HG03378 (cell line): ENCODE measurements at regions not wholly inside any gene's neighbourhood (a gene's known extent, or its start where the extent isn't known, plus 50 kb on each side); places are given as distances from the start of the nearest gene placed in this dataset.
"Not testable (repeated sequence)": the region's sequence is repeated elsewhere in the genome, so short reads cannot be mapped to it uniquely, and the experiment has no call there.

Experiments
- ATAC-seq: cut with Tn5 transposase; IDR thresholded peaks from one replicate; pipeline ENCODE4 v1.9.1; 2021; ENCODE audit warnings: mild to moderate bottlenecking, moderate library complexity; ENCODE audit not compliant: unreplicated experiment

GRCh38 chr3:159038405-159038804 lies 236.6 kb downstream of the MFSD1 start:
- no peak for ATAC-seq

DNA sequence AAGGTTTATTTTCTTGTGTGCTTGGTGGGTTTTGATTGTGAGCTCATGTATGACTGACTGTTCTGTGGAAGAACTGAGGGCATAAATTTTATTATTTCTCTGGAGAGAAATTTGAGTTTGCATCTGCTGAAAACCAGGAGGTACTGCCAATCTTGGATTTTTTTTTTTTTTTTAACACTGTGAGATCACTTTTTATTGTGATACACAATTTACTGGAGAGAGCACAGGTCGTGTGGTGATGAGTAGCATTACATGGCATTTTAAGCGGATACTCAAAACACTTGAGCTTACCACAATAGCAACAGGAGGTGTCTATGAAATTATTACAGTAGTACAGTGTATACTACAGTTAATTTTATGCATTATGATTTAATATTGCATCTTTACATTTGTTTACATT lies 237.4 kb downstream of the MFSD1 start:
- ATAC-seq: no peak

DNA sequence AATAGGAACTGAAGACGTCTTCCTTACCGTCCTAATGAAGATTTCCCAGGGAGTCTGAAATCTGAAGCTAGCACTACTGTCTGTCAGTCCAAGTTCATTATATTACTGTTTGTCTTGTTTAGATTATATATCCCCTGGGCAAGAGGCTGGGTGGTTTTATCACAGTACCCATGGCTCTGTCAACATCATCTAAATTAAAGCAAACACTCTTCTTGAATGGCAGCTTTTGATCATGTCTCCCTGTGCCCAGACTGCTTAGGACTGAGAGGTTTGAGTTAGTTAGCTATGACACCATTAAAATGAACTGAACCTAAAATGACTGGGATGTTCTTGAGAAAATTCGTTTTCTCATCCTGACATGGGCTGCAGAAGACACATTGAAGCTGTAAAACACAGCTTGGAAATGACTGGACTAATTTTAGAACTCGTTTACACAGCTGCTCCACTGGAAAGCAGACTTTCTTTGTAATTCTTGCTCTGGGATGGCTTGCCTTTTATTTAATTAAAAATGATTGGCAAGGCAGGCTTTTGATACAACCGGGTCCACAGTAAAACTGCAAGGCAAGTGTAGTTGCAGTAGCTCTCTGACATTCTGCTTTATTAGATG lies 243.5 kb downstream of the MFSD1 start:
- ATAC-seq: no peak

GRCh38 chr3:159047361-159047760 lies 245.5 kb downstream of the MFSD1 start:
- no peak for ATAC-seq

DNA sequence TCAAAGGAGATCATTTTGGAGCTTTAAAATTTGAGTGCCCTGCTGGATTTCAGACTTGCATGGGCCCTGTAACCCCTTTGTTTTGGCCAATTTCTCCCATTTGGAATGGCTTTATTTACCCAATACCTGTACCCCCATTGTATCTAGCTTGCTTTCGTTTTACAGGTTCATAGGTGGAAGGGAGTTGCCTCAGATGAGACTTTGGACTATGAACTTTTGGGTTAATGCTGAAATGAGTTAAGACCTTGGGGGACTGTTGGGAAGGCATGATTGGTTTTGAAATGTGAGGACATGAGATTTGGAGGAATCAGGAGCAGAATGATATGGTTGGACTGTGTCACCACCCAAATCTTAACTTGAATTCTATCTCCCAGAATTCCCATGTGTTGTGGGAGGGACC lies 250.6 kb downstream of the MFSD1 start:
- not testable (repeated sequence) for ATAC-seq

GRCh38 chr3:159057621-159058020 lies 255.8 kb downstream of the MFSD1 start:
- no peak for ATAC-seq

DNA sequence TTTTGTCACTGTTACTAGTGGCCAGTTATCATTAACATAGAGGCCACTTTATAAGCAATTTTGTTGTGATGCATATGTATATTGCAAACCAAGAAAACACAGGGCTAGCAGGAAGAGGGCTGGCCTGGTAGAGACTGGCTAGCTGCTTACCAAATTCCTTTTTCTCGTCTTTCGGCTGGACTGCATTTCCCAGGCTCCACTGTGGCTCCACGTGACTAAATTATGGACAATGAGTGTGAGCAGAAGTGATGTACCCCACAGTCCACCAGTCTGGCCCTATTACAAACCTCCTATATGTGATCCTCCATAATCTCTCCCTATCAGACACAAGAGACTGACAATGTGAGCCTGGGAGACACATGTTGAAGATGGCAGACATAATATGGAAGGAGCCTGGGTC lies 257.0 kb downstream of the MFSD1 start:
- ATAC-seq: no peak

GRCh38 chr3:159059395-159059794 lies 257.5 kb downstream of the MFSD1 start:
- ATAC-seq: no peak

DNA sequence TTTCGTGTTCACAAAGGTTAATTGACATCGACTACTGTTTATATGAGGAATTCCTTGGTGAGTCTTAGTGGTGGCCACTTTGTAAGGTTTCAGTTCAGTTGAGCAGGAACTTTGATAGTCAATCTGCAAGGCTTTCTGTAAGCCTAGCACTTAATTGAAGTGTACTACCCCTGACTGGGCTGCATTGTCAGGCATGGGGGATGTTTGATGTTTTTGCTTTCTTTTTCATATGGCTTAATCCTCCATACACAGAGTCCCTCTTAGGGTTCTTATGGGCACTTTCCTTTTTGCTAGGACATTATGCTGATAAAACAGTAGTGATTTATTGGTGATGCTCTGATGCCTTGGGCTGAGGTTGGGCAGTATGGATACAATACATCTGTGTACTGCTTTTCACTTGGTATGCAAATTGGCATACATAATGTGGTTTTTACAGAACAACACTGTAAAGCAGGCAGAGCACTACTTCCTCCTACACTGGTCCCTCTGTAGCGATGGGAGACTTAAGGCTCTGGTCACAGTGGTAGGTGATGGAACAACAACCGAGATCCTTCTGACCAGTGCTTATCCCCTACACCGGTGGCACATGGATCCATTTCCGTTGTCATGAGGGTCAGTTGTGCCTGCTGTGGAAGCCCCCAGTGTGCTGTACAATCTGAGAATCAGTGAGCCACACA lies 261.0 kb downstream of the MFSD1 start:
- no peak for ATAC-seq

DNA sequence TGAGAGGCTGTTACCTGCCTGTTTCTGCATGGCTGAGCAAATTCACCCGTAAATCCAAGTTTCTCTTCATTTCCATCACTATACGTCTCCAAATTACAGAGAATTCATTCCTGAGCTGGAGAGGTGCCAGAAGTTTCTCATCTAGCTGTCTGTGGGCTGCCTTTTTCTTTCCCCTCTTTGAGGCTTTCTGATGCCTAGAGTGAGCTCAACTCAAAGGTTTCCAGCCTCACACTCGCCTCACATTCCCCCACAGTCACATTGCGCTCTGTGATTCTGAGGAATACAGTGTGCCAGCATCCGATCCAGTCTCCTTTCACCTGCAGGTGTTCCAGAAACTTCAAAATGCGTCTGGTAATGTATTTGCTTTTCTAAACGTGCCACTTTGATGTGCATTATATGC lies 267.2 kb downstream of the MFSD1 start, which contains the start of gene IQCJ:
TSS of gene IQCJ (plus strand) at position 229 of the 400 bp plus-strand sequence.
- no peak for ATAC-seq

DNA sequence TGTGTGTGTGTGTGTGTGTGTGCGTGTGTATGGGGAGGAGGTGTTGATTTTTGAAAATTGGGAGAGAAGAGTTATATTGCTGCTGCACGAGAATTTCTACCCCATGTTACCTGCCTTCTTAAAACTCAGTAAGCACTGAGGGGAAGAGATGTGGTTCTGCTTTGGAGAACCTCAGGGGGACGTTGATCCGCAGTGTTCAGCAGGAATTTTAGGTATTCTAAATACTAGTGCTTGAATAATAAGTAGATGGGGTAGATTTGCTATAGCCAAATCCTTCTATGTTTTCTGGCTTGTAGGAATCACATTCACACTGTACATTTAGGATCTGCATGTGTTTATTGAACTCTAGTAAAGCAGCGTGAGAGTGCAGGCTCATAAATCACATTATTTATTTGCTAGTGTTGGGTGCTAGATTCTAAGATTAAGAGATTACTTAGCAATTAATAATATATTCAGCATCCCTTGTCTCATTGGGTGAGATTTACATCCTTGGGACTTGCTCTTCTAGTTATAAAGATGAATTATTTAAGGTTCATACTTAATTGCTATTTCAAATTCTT lies 268.1 kb downstream of the MFSD1 start:
- ATAC-seq: no peak

DNA sequence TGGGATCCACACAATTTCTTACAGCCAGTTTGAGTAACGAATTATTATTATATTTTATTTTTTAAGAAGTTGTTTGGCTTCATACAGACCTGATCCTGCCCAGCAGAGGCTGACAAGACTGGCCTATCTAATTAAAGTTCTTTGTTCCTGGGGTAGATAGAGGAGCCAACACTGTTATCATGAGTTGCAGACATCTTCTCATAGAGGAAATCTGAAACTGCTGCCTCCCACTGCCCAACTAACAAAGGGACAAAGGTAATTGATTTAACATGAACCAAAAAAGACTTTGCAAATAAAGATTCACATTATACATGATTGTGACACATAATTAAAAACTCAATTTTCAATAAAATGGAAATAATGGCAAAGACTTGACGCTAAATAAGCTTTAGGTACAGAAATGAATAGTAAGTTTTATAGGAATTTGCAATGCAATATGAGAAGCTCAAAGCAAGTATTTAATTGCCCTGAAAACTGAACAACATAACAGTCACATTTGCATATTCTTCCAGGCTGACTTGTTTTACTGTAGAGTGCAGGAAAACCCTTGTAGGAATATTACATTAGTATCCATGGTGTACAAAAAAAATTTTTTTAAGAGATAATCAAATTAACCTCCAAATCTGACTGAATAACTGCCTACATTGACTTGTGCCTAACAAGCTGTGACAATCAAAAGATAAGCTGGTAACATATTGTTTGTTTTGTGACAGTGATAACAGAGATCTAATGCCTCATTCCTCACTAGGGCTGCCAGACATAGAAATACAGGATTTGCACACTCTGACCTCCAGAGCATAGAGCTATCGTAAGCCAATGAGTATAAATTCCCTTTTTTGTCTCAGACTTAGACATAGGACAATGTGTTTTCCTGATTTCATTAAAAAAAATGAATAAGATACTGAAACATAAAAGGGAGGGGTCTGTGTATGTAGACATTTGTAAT lies 273.2 kb downstream of the MFSD1 start:
- ATAC-seq: no peak

GRCh38 chr3:159077860-159078259 lies 276.0 kb downstream of the MFSD1 start:
- ATAC-seq: no peak

GRCh38 chr3:159080256-159080655 lies 278.4 kb downstream of the MFSD1 start:
- no peak for ATAC-seq

GRCh38 chr3:159080821-159081220 lies 279.0 kb downstream of the MFSD1 start:
- ATAC-seq: no peak

- no peak for ATAC-seq
Observed at GRCh38 chr3:159082519-159082918, 280.7 kb downstream of the MFSD1 start.

DNA sequence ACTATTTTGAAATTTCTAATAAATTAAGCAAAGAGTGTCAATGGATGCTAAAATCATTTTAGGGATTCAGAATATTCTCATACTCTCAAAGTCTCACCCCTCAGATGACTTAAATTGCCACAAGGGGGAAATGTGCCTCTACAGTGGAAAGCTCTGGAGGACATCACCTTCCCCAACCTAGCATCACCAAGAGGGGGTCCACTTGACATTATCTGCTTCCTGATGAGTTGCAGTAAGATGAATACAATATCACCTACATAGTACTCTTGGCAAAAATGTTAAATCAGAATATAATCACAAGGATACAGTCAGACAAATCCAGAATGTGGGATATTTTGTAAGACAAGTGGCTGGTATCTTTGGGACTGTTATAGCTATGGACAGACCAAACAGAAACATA lies 290.1 kb downstream of the MFSD1 start:
- ATAC-seq: no peak

GRCh38 chr3:159102001-159102400 lies 300.1 kb downstream of the MFSD1 start:
- no peak for ATAC-seq

- ATAC-seq: no peak
Observed at GRCh38 chr3:159112724-159113123, 310.9 kb downstream of the MFSD1 start.

GRCh38 chr3:159113221-159113875 lies 311.5 kb downstream of the MFSD1 start:
- ATAC-seq: no peak

- no peak for ATAC-seq
Observed at GRCh38 chr3:159114582-159114981, 312.7 kb downstream of the MFSD1 start.
